ENCODE measurements at regions not wholly inside any gene's neighbourhood (a gene's known extent, or its start where the extent isn't known, plus 50 kb on each side); places are given as distances from the start of the nearest gene placed in this dataset.
"Not testable (repeated sequence)": the region's sequence is repeated elsewhere in the genome, so short reads cannot be mapped to it uniquely, and the experiment has no call there.

DNA sequence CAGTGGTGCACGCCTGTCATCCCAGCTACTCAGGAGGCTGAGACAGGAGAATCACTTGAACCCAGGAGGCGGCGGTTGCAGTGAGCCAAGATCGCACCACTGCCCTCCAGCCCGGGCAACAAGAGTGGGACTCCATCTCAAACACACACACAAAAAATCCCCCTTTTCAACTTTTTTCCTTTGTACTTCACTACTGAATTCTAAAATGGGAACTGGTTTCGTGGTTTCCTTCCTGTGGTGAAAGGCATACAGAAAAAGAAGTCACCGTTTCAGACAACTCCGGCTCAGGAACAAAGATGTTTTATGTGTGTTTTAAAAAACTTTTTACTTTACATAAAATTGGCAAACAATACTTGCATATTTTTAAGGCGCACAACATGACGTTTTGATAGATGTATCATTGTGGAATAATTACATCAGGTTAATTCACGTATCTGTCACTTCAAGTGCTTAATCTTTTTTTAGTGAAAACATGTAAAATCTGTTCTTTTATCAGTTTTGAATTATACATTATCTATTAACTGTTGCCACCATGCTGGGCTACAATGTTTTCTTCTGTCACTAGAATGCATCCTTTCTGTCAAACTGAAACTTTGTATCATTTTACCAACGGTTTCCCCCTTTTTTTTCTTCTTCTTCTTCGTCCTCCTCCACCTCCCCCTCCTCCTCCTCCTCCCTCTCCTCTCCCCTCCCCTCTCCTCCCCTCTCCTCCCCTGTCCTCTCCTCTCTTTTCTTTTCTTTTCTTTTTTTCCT lies 186.0 kb downstream of the CRLF2 start:
- ATAC-seq (ENCODE audit: low read depth) (no peak), DNase-seq (no peak)
- intact Hi-C loops (cut with micrococcal nuclease): loop anchor here (5.0 kb wide), 1 partner anchor 639 kb away; the partner anchor contains the start of gene PPP2R3B
- H3K36me3 Mint-ChIP-seq (ENCODE audit: low read depth): no peaks in the 10 kb centered on the region
- POLR2A ChIA-PET: no interaction called here
- H3K9me3 Mint-ChIP-seq: no peaks in the 10 kb centered on the region
- peaks cover 4% of the 10 kb centered on the region for H3K27me3 Mint-ChIP-seq
- H3K4me1 Mint-ChIP-seq: peaks cover 21% of the 10 kb centered on the region
- TF ChIP-seq, protein P1, sequence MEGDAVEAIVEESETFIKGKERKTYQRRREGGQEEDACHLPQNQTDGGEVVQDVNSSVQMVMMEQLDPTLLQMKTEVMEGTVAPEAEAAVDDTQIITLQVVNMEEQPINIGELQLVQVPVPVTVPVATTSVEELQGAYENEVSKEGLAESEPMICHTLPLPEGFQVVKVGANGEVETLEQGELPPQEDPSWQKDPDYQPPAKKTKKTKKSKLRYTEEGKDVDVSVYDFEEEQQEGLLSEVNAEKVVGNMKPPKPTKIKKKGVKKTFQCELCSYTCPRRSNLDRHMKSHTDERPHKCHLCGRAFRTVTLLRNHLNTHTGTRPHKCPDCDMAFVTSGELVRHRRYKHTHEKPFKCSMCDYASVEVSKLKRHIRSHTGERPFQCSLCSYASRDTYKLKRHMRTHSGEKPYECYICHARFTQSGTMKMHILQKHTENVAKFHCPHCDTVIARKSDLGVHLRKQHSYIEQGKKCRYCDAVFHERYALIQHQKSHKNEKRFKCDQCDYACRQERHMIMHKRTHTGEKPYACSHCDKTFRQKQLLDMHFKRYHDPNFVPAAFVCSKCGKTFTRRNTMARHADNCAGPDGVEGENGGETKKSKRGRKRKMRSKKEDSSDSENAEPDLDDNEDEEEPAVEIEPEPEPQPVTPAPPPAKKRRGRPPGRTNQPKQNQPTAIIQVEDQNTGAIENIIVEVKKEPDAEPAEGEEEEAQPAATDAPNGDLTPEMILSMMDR (IDR thresholded peaks at IDR 0.05): no peak
- H3K4me3 Mint-ChIP-seq: peak overlapping the region; percentile 56
- H3K27ac Mint-ChIP-seq: no peak overlapping the region
- CTCF ChIA-PET: no interaction called here

DNA sequence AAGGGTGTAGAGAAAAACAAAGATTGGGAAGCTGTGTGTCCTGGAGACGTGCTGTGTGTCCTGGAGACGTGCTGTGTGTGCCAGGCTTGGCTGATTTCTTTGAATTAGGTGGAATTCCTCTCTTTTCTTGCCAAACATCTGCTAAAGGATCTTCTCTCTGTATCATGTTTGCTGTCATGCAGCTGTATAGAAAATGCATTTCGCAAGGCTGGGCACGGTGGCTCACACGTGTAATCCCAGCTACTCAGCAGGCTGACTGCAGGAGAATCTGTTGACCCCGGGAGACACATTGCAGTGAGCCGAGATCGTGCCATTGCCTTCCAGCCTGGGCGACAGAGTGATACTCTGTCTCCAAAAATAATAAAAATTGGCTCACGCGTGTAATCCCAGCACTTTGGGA lies 187.0 kb downstream of the CRLF2 start:
- peaks cover 4% of the 10 kb centered on the region for H3K27me3 Mint-ChIP-seq
- intact Hi-C loops (cut with micrococcal nuclease): loop anchor here (5.0 kb wide), 1 partner anchor 638 kb away; the partner anchor contains the start of gene PPP2R3B
- no peaks in the 10 kb centered on the region for H3K9me3 Mint-ChIP-seq
- H3K4me1 Mint-ChIP-seq: peaks cover 21% of the 10 kb centered on the region
- CTCF ChIA-PET: no interaction called here
- no peak for ATAC-seq (ENCODE audit: low read depth)
- TF ChIP-seq, protein P1 (IDR thresholded peaks at IDR 0.05): no peak
- H3K27ac Mint-ChIP-seq: no peak overlapping the region
- H3K36me3 Mint-ChIP-seq (ENCODE audit: low read depth): no peaks in the 10 kb centered on the region
- H3K4me3 Mint-ChIP-seq: no peak overlapping the region
- POLR2A ChIA-PET: no interaction called here
- no peak for DNase-seq

- ChIA-PET CTCF (no interaction called here), POLR2A (no interaction called here)
- Mint-ChIP-seq H3K36me3 (ENCODE audit: low read depth) (no peaks in the 10 kb centered on the region), H3K4me1 (peaks cover 21% of the 10 kb centered on the region), H3K27ac (no peak overlapping the region), H3K4me3 (no peak overlapping the region), H3K9me3 (no peaks in the 10 kb centered on the region), H3K27me3 (peaks cover 4% of the 10 kb centered on the region)
- DNase-seq: no peak
- intact Hi-C loops (cut with micrococcal nuclease): no loop called here
- no peak for ATAC-seq (ENCODE audit: low read depth)
- TF ChIP-seq, protein P1 (IDR thresholded peaks at IDR 0.05): no peak
Observed at GRCh38 chrX:1023676-1024075, 188.8 kb downstream of the CRLF2 start.

GRCh38 chrX:1021314-1021993 lies 191.0 kb downstream of the CRLF2 start:
- H3K27me3 Mint-ChIP-seq; H3K27ac Mint-ChIP-seq; H3K36me3 Mint-ChIP-seq (ENCODE audit: low read depth); H3K9me3 Mint-ChIP-seq; intact Hi-C loops (cut with micrococcal nuclease); H3K4me3 Mint-ChIP-seq; H3K4me1 Mint-ChIP-seq; DNase-seq; CTCF ChIA-PET; ATAC-seq (ENCODE audit: low read depth); POLR2A ChIA-PET: not testable (repeated sequence)

DNA sequence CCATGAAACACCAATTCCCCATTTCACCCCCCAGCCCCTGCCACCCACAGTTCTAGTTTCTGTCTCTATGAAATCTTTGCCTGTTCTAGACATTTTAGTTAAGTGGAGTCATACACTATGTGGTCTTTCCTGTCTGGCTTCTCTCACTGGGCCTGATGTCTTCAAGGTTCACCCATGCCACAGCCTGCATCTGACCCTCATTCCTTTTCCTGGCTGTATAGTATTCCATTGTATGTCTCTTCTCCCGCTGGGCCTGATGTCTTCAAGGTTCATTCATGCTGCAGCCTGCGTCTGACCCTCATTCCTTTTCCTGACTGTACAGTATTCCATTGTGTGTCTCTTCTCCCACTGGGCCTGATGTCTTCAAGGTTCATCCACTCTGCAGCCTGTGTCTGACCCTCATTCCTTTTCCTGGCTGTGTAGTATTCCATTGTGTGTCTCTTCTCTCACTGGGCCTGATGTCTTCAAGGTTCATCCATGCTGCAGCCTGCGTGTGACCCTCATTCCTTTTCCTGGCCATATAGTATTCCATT lies 191.7 kb downstream of the CRLF2 start:
- intact Hi-C loops (cut with micrococcal nuclease): no loop called here
- ChIA-PET CTCF (no interaction called here), POLR2A (no interaction called here)
- Mint-ChIP-seq H3K9me3 (no peaks in the 10 kb centered on the region), H3K4me3 (no peak overlapping the region), H3K4me1 (no peaks in the 10 kb centered on the region), H3K36me3 (ENCODE audit: low read depth) (no peaks in the 10 kb centered on the region), H3K27me3 (no peaks in the 10 kb centered on the region), H3K27ac (no peak overlapping the region)
- no peak for ATAC-seq (ENCODE audit: low read depth)
- no peak for DNase-seq
- TF ChIP-seq, protein P1 (IDR thresholded peaks at IDR 0.05): no peak

GRCh38 chrX:1016926-1017325 lies 195.5 kb downstream of the CRLF2 start:
- intact Hi-C loops (cut with micrococcal nuclease); H3K27me3 Mint-ChIP-seq; H3K4me3 Mint-ChIP-seq; H3K4me1 Mint-ChIP-seq; ATAC-seq (ENCODE audit: low read depth); POLR2A ChIA-PET; DNase-seq; H3K9me3 Mint-ChIP-seq; CTCF ChIA-PET; H3K36me3 Mint-ChIP-seq (ENCODE audit: low read depth); H3K27ac Mint-ChIP-seq: not testable (repeated sequence)

GRCh38 chrX:1016281-1016680 lies 196.2 kb downstream of the CRLF2 start:
- H3K36me3 Mint-ChIP-seq (ENCODE audit: low read depth); CTCF ChIA-PET; H3K27me3 Mint-ChIP-seq; intact Hi-C loops (cut with micrococcal nuclease); H3K4me3 Mint-ChIP-seq; H3K9me3 Mint-ChIP-seq; POLR2A ChIA-PET; ATAC-seq (ENCODE audit: low read depth); H3K4me1 Mint-ChIP-seq; H3K27ac Mint-ChIP-seq; DNase-seq: not testable (repeated sequence)
